H1 (cell line): ENCODE measurements at regions not wholly inside any gene's neighbourhood (a gene's known extent, or its start where the extent isn't known, plus 50 kb on each side); places are given as distances from the start of the nearest gene placed in this dataset.

Experiments
- CEBPB ChIP-seq: IDR thresholded peaks from 2 replicates; pipeline ENCODE4 v1.6.1; 2012; ENCODE audit warnings: low read depth, low read length
- EGR1 ChIP-seq: IDR thresholded peaks from 2 replicates; pipeline ENCODE4 v1.6.1; 2011; ENCODE audit warnings: low read depth, low read length, borderline replicate concordance
- KDM1A ChIP-seq: fragments of 200-600, 300-600 bp; sonication (generic); IDR thresholded peaks from 2 replicates; pipeline ENCODE4 v1.7.1; 2016; ENCODE audit warnings: mild to moderate bottlenecking, low read length, borderline replicate concordance
- PHF8 ChIP-seq: fragments of 200-600 bp; sonication (generic); conservative IDR thresholded peaks from 2 replicates; pipeline ENCODE4 v1.7.1; 2012; ENCODE audit warnings: low read depth, mild to moderate bottlenecking, inconsistent platforms, low read length, moderate library complexity
- POLR2AphosphoS5 ChIP-seq: IDR thresholded peaks from 2 replicates; pipeline ENCODE4 v1.6.1; 2011; ENCODE audit warnings: low read depth, low read length
- RBBP5 ChIP-seq: IDR thresholded peaks from 2 replicates; pipeline ENCODE4 v1.7.1; 2012; ENCODE audit warnings: low read depth, mild to moderate bottlenecking, inconsistent platforms, low read length, moderate library complexity, borderline replicate concordance
- TAF7 ChIP-seq: optimal IDR thresholded peaks from 2 replicates; pipeline ENCODE3; 2011; ENCODE audit warnings: low read depth, mild to moderate bottlenecking, inconsistent platforms, low read length, moderate library complexity, borderline replicate concordance
- YY1 ChIP-seq: IDR thresholded peaks from 2 replicates; pipeline ENCODE4 v1.6.1; 2011; ENCODE audit warnings: low read depth, mild to moderate bottlenecking, low read length

- TF ChIP-seq TAF7: no peak
- TF ChIP-seq RBBP5: no peak
- no peak for TF ChIP-seq CEBPB
- TF ChIP-seq KDM1A: no peak
- TF ChIP-seq EGR1: no peak
- no peak for TF ChIP-seq POLR2AphosphoS5
- no peak for TF ChIP-seq YY1
- TF ChIP-seq PHF8: no peak
Observed at GRCh38 chr14:71694591-71695530, 237.4 kb upstream of the RGS6 start (continued).
